HCT116 (cell line): ENCODE measurements at regions not wholly inside any gene's neighbourhood (a gene's known extent, or its start where the extent isn't known, plus 50 kb on each side); places are given as distances from the start of the nearest gene placed in this dataset.

Experiments
- CTCF ChIP-seq, 3 experiments: fragments of 200-600 bp in 1 of 3; sonication (generic) in 1 of 3; IDR thresholded peaks in 2 of 3; conservative IDR thresholded peaks in 1 of 3; 2 replicates each; pipeline ENCODE4 v1.5.1; 2012 to 2017; ENCODE audit warnings: low read depth in 2 of 3, low read length in 2 of 3, antibody characterized with exemption in 1 of 3, borderline replicate concordance in 1 of 3, control low read depth in 1 of 3, mild to moderate bottlenecking in 1 of 3, mixed read lengths in 1 of 3, mixed run types in 1 of 3, moderate library complexity in 1 of 3; ENCODE audit not compliant: insufficient read depth in 1 of 3
- EZH2 ChIP-seq: fragments of 200-600 bp; sonication (generic); IDR thresholded peaks from 2 replicates; pipeline ENCODE4 v1.6.1; 2017; ENCODE audit warnings: antibody characterized with exemption, mixed run types
- EZH2phosphoT487 ChIP-seq: fragments of 200-600 bp; IDR thresholded peaks from 2 replicates; pipeline ENCODE4 v1.6.1; 2018; ENCODE audit warnings: antibody characterized with exemption, borderline replicate concordance

- TF ChIP-seq CTCF (IDR thresholded peaks at IDR 0.05 in 2 of 3, conservative IDR thresholded peaks at IDR 0.05 in 1 of 3; ENCODE audit: borderline replicate concordance in 1 of 3, insufficient read depth in 1 of 3, low read depth in 2 of 3, low read length in 2 of 3) (no peak), EZH2phosphoT487 (no peak), EZH2 (no peak)
Measured at GRCh38 chr9:13719446-13719845, 440.0 kb upstream of the MPDZ start.
